Muscle of arm (tissue), 1 donor: ENCODE measurements at regions not wholly inside any gene's neighbourhood (a gene's known extent, or its start where the extent isn't known, plus 50 kb on each side); places are given as distances from the start of the nearest gene placed in this dataset.
"Not testable (repeated sequence)": the region's sequence is repeated elsewhere in the genome, so short reads cannot be mapped to it uniquely, and the experiment has no call there.

Experiments used
- DNase-seq: peaks from one replicate; pipeline ENCODE4 v3.0.0-alpha.2; 2013

GRCh38 chr18:27581296-27581904, 396.3 kb upstream of the CHST9 start:
- DNase-seq: no peak

GRCh38 chr18:27579364-27579763, 394.3 kb upstream of the CHST9 start:
- DNase-seq: no peak

- no peak for DNase-seq
Observed at GRCh38 chr18:27577752-27578151, 392.6 kb upstream of the CHST9 start.

- no peak for DNase-seq
Observed at GRCh38 chr18:27577265-27577664, 392.2 kb upstream of the CHST9 start.

GRCh38 chr18:27567434-27567833, 382.3 kb upstream of the CHST9 start:
- no peak for DNase-seq

- DNase-seq: no peak
Observed at GRCh38 chr18:27564066-27564465, 379.0 kb upstream of the CHST9 start.

GRCh38 chr18:27558388-27559155, 373.5 kb upstream of the CHST9 start:
- peak; percentile 11 for DNase-seq

- DNase-seq: no peak
Observed at GRCh38 chr18:27556741-27557140, 371.6 kb upstream of the CHST9 start.

- DNase-seq: no peak
Observed at GRCh38 chr18:27549335-27550039, 364.4 kb upstream of the CHST9 start.

GRCh38 chr18:27546991-27547390, 361.9 kb upstream of the CHST9 start:
- no peak for DNase-seq

GRCh38 chr18:27544206-27544605, 359.1 kb upstream of the CHST9 start:
- DNase-seq: no peak

GRCh38 chr18:27541293-27541692, 356.2 kb upstream of the CHST9 start:
- no peak for DNase-seq

GRCh38 chr18:27540111-27540510, 355.0 kb upstream of the CHST9 start:
- DNase-seq: no peak

- DNase-seq: no peak
Observed at GRCh38 chr18:27528925-27529521, 343.9 kb upstream of the CHST9 start.

- peak; percentile 30 for DNase-seq
Observed at GRCh38 chr18:27527856-27528255, 342.7 kb upstream of the CHST9 start.

GRCh38 chr18:27520401-27520800, 335.3 kb upstream of the CHST9 start:
- DNase-seq: no peak

- DNase-seq: not testable (repeated sequence)
Observed at GRCh38 chr18:27510036-27510633, 325.0 kb upstream of the CHST9 start.

GRCh38 chr18:27501671-27502070, 316.6 kb upstream of the CHST9 start:
- DNase-seq: peak; percentile 50

- no peak for DNase-seq
Observed at GRCh38 chr18:27500531-27500930, 315.4 kb upstream of the CHST9 start.

GRCh38 chr18:27497246-27497645, 312.1 kb upstream of the CHST9 start:
- peak; percentile 32 for DNase-seq

GRCh38 chr18:27493182-27493581, 308.1 kb upstream of the CHST9 start:
- no peak for DNase-seq

- DNase-seq: no peak
Observed at GRCh38 chr18:27491772-27492171, 306.7 kb upstream of the CHST9 start.
